Testis (tissue), 2 donors: ENCODE measurements at regions not wholly inside any gene's neighbourhood (a gene's known extent, or its start where the extent isn't known, plus 50 kb on each side); places are given as distances from the start of the nearest gene placed in this dataset.

Experiments used
- CTCF ChIP-seq, 3 experiments: fragments of 450-650 bp in 2 of 3; fragments of 200-600 bp in 1 of 3; sonication (generic) in 1 of 3; IDR thresholded peaks; one replicate each; pipeline ENCODE4 v1.5.1; 2016 to 2019; ENCODE audit warnings: antibody characterized with exemption in 3 of 3, mild to moderate bottlenecking in 2 of 3, moderate library complexity in 1 of 3
- POLR2A ChIP-seq: fragments of 450-650 bp; IDR thresholded peaks from one replicate; pipeline ENCODE4 v1.6.1; 2017; ENCODE audit warnings: antibody characterized with exemption, mild to moderate bottlenecking, moderate library complexity

DNA sequence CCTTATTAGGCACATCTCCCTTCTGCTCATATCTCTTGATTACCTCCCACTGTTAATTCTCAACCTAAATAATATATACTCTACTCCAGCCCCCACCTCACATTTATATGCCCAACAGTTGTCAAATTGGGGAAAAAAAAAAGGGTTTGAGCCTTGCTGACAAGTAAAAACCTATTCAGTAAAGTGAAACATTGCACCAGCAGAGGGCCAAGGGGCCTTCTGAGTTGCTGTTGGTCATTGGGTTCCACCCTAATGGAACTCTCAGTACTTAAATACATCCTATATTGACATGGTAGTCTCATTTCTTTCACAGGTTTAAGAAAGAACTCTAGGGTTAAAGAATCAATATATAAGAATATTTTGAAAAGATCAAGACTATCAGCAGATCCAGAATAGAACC, 362.2 kb downstream of the SMARCA1 start:
- TF ChIP-seq CTCF (IDR thresholded peaks at IDR 0.05) (no peak), POLR2A (no peak)
